IMR-90 (cell line): ENCODE measurements at regions not wholly inside any gene's neighbourhood (a gene's known extent, or its start where the extent isn't known, plus 50 kb on each side); places are given as distances from the start of the nearest gene placed in this dataset.

Experiments
- ATAC-seq: fragments of 200-7000 bp; cut with Tn5 transposase; 2 replicates; pipeline ENCODE4 v1.9.1; 2020; ENCODE audit warnings: low read depth, mild to moderate bottlenecking, moderate library complexity
- BruUV-seq: library from RNA; stranded (reverse); fragments of 400-500 nt; replicated peaks from 2 replicates; lab custom pipeline; 2021; lab: Mats Ljungman, UMichigan
- CTCF ChIA-PET: fragments of 300-600 bp; formaldehyde crosslinking; extraction: SDS; loops from one replicate; lab custom pipeline; 2021; ENCODE audit warnings: antibody characterized with exemption; lab: Yijun Ruan, JAX
- POLR2A ChIA-PET: fragments of 300-600 bp; sonication (Branson Sonifier 250); formaldehyde crosslinking; loops from one replicate; lab custom pipeline; 2022; ENCODE audit warnings: antibody characterized with exemption; ENCODE audit not compliant: unreplicated experiment; lab: Charles Lee
- DNase-seq: peaks from one replicate; pipeline ENCODE4 v3.0.0; 2013
- H2AFZ ChIP-seq: replicated peaks from 2 replicates; pipeline ENCODE3; 2013; ENCODE audit warnings: low read length, mild to moderate bottlenecking; ENCODE audit not compliant: poor library complexity
- H2AK5ac ChIP-seq: 2 replicates; pipeline ENCODE4 v1.6.1; 2013; ENCODE audit warnings: low read depth, low read length, inconsistent platforms
- H2AK9ac ChIP-seq: replicated peaks from 2 replicates; pipeline ENCODE3; 2013; ENCODE audit warnings: mild to moderate bottlenecking, low read depth, low read length, moderate library complexity; ENCODE audit not compliant: poor library complexity
- H2BK120ac ChIP-seq: 2 replicates; pipeline ENCODE4 v1.6.1; 2013; ENCODE audit warnings: low read depth, low read length, inconsistent platforms
- H2BK15ac ChIP-seq: 3 replicates; pipeline ENCODE4 v1.6.1; 2013; ENCODE audit warnings: low read depth, low read length, inconsistent platforms
- H2BK20ac ChIP-seq: 2 replicates; pipeline ENCODE4 v1.6.1; 2013; ENCODE audit warnings: low read depth, mild to moderate bottlenecking, inconsistent platforms, low read length, moderate library complexity
- H2BK5ac ChIP-seq: 2 replicates; pipeline ENCODE4 v1.6.1; 2013; ENCODE audit warnings: mild to moderate bottlenecking, low read depth, low read length, inconsistent platforms; ENCODE audit not compliant: poor library complexity, severe bottlenecking
- H3K14ac ChIP-seq: replicated peaks from 2 replicates; pipeline ENCODE4 v1.6.1; 2013; ENCODE audit warnings: low read depth, low read length, inconsistent platforms
- H3K18ac ChIP-seq: 2 replicates; pipeline ENCODE4 v1.6.1; 2013; ENCODE audit warnings: low read depth, low read length, control low read depth
- H3K23ac ChIP-seq: 2 replicates; pipeline ENCODE4 v1.6.1; 2013; ENCODE audit warnings: low read depth, low read length, inconsistent platforms
- H3K27ac ChIP-seq: 2 replicates; pipeline ENCODE4 v1.5.1; 2013; ENCODE audit warnings: mild to moderate bottlenecking, control low read depth, low read length; ENCODE audit not compliant: insufficient read depth
- H3K27me3 ChIP-seq: 2 replicates; pipeline ENCODE4 v1.6.1; 2013; ENCODE audit warnings: low read length; ENCODE audit not compliant: control insufficient read depth, insufficient read depth
- H3K36me3 ChIP-seq: 2 replicates; pipeline ENCODE4 v1.6.1; 2013; ENCODE audit warnings: low read length, mixed read lengths; ENCODE audit not compliant: control insufficient read depth, insufficient read depth
- H3K4ac ChIP-seq: 2 replicates; pipeline ENCODE4 v1.6.1; 2013; ENCODE audit warnings: low read depth, low read length, inconsistent platforms
- H3K4me1 ChIP-seq: 2 replicates; pipeline ENCODE4 v1.6.1; 2013; ENCODE audit warnings: low read length, mixed read lengths; ENCODE audit not compliant: control insufficient read depth, insufficient read depth
- H3K4me2 ChIP-seq: 2 replicates; pipeline ENCODE4 v1.6.1; 2013; ENCODE audit warnings: low read depth, mild to moderate bottlenecking, control low read depth, low read length, moderate library complexity
- H3K4me3 ChIP-seq: 2 replicates; pipeline ENCODE4 v1.5.1; 2013; ENCODE audit warnings: low read depth, mild to moderate bottlenecking, control low read depth, low read length, moderate library complexity; ENCODE audit not compliant: insufficient read depth
- H3K56ac ChIP-seq: 2 replicates; pipeline ENCODE4 v1.6.1; 2013; ENCODE audit warnings: low read length, inconsistent platforms; ENCODE audit not compliant: insufficient read depth; ENCODE audit errors: extremely low read depth
- H3K79me1 ChIP-seq, 2 experiments: 2 replicates each; pipeline ENCODE4 v1.6.1; 2013; ENCODE audit warnings: low read length in 2 of 2, inconsistent platforms in 1 of 2, low read depth in 1 of 2
- H3K9ac ChIP-seq: 2 replicates; pipeline ENCODE4 v1.6.1; 2013; ENCODE audit warnings: low read depth, low read length, control low read depth
- H3K9me1 ChIP-seq: 2 replicates; pipeline ENCODE4 v1.6.1; 2013; ENCODE audit warnings: low read length, inconsistent platforms; ENCODE audit not compliant: insufficient read depth
- H3K9me3 ChIP-seq: 2 replicates; pipeline ENCODE4 v1.6.1; 2013; ENCODE audit warnings: low read length; ENCODE audit not compliant: control insufficient read depth, insufficient read depth
- H4K20me1 ChIP-seq: 2 replicates; pipeline ENCODE4 v1.6.1; 2013; ENCODE audit warnings: low read length, inconsistent platforms; ENCODE audit not compliant: insufficient read depth
- H4K5ac ChIP-seq: 2 replicates; pipeline ENCODE4 v1.6.1; 2013; ENCODE audit warnings: mild to moderate bottlenecking, low read depth, low read length, control low read depth
- H4K8ac ChIP-seq, 2 experiments: 2 replicates each; pipeline ENCODE4 v1.6.1; 2013; ENCODE audit warnings: low read depth in 2 of 2, low read length in 2 of 2, control low read depth in 1 of 2, inconsistent platforms in 1 of 2
- H4K91ac ChIP-seq: 2 replicates; pipeline ENCODE4 v1.6.1; 2013; ENCODE audit warnings: low read depth, low read length, inconsistent platforms; ENCODE audit not compliant: insufficient read depth
- BHLHE40 ChIP-seq: fragments of 150-350 bp; IDR thresholded peaks from 2 replicates; pipeline ENCODE4 v1.6.1; 2016; ENCODE audit warnings: mild to moderate bottlenecking, low read depth, low read length
- CEBPB ChIP-seq: IDR thresholded peaks from 2 replicates; pipeline ENCODE4 v1.6.1; 2012; ENCODE audit warnings: low read depth, low read length, improper control_type of control experiment
- CHD1 ChIP-seq: IDR thresholded peaks from 2 replicates; pipeline ENCODE4 v1.6.1; 2012; ENCODE audit warnings: low read depth, low read length, improper control_type of control experiment
- ELK1 ChIP-seq: fragments of 150-350 bp; IDR thresholded peaks from 2 replicates; pipeline ENCODE4 v1.6.1; 2016; ENCODE audit warnings: low read depth, mild to moderate bottlenecking, low read length, moderate library complexity, borderline replicate concordance
- FOS ChIP-seq: fragments of 150-350 bp; IDR thresholded peaks from 2 replicates; pipeline ENCODE4 v1.6.1; 2016; ENCODE audit warnings: low read depth, low read length
- MAFK ChIP-seq: IDR thresholded peaks from 2 replicates; pipeline ENCODE4 v1.6.1; 2012; ENCODE audit warnings: low read depth, low read length, improper control_type of control experiment
- MAZ ChIP-seq: IDR thresholded peaks from 2 replicates; pipeline ENCODE4 v1.6.1; 2012; ENCODE audit warnings: low read depth, mild to moderate bottlenecking, low read length, improper control_type of control experiment, moderate library complexity, borderline replicate concordance
- MXI1 ChIP-seq: IDR thresholded peaks from 2 replicates; pipeline ENCODE4 v1.6.1; 2012; ENCODE audit warnings: low read depth, mild to moderate bottlenecking, low read length, moderate library complexity, borderline replicate concordance
- NFE2L2 ChIP-seq: fragments of 150-350 bp; IDR thresholded peaks from 2 replicates; pipeline ENCODE4 v1.6.1; 2016; ENCODE audit warnings: low read depth, mild to moderate bottlenecking, low read length
- POLR2A ChIP-seq: IDR thresholded peaks from 2 replicates; pipeline ENCODE4 v1.6.1; 2012; ENCODE audit warnings: mild to moderate bottlenecking, low read depth, low read length
- RAD21 ChIP-seq: IDR thresholded peaks from 2 replicates; pipeline ENCODE4 v1.6.1; 2012; ENCODE audit warnings: low read length, improper control_type of control experiment
- RCOR1 ChIP-seq: IDR thresholded peaks from 2 replicates; pipeline ENCODE4 v1.6.1; 2012; ENCODE audit warnings: mild to moderate bottlenecking, low read length, improper control_type of control experiment; ENCODE audit not compliant: insufficient replicate concordance
- RFX5 ChIP-seq: IDR thresholded peaks from 2 replicates; pipeline ENCODE4 v1.8.0; 2012; ENCODE audit warnings: low read depth, mild to moderate bottlenecking, low read length, moderate library complexity
- SMC3 ChIP-seq: fragments of 150-350 bp; IDR thresholded peaks from 2 replicates; pipeline ENCODE4 v1.6.1; 2016; ENCODE audit warnings: low read depth, mild to moderate bottlenecking, antibody characterized with exemption, low read length, moderate library complexity
- WGBS, 2 experiments: methylation state at CpG; one replicate each; pipeline versions ENCODE4 v1.1.5 to v1.1.7; 2013; ENCODE audit warnings: missing lambda C conversion rate in 2 of 2; ENCODE audit not compliant: insufficient read length in 1 of 2; ENCODE audit errors: extremely low coverage in 2 of 2; 5-methylcytosine and 5-hydroxymethylcytosine counted together
- dilution Hi-C: fragments of 300-500 bp; cut with HindIII; formaldehyde crosslinking; loops from one replicate; pipeline ENCODE4 v1.14.3; 2018; ENCODE audit warnings: low sequenced_read_pairs; ENCODE audit not compliant: unreplicated experiment
- in situ Hi-C: fragments of 300-500 bp; cut with MboI; formaldehyde crosslinking; loops from 3 replicates; pipeline ENCODE4 v1.14.3; 2019; ENCODE audit warnings: low sequenced_read_pairs, inconsistent platforms, mixed read lengths
- intact Hi-C: fragments of 100-400 bp; cut with micrococcal nuclease; formaldehyde crosslinking; loops from 2 replicates; pipeline ENCODE4 v1.10.0; 2022
- TF ChIP-seq, protein P1 (sequence below): conservative IDR thresholded peaks from 2 replicates; pipeline ENCODE4 v1.5.1; 2012; ENCODE audit warnings: mild to moderate bottlenecking, low read depth, low read length, improper control_type of control experiment
- TF ChIP-seq, protein P2 (sequence below): fragments of 150-350 bp; IDR thresholded peaks from 2 replicates; pipeline ENCODE4 v1.6.1; 2017; ENCODE audit warnings: mild to moderate bottlenecking, antibody characterized with exemption, low read length, low read depth

DNA sequence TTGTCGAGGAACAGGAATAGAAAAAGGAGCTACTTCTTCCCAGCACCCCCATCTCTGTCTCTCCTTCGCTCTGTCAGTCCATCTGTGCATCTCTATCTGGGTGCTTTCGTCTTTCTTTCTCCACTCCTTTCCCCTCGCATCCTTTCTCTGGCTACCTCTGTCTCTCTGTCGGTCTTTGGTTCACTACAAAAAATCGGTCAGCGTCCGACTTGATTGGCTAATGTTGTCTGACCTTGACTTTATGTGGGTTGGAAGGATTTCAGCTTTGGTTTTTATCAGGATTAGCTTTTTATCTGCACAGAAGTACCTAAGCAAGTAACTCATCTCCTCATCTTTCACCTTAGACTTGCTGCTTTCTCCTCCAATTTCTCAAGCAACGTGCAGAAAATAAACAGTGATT lies 575.2 kb upstream of the ZNF462 start:
- CTCF ChIA-PET, result no interaction called here
- Histone ChIP-seq H3K23ac (no peak overlapping the region), H3K9me3 (peaks cover 4% of the 10 kb centered on the region; the same call in 1 of the 2 replicates), H2AK5ac (no peak overlapping the region), H4K91ac (no peak overlapping the region), H3K4me2 (no peak overlapping the region), H2BK15ac (no peak overlapping the region), H3K4me1 (no peaks in the 10 kb centered on the region), H4K8ac (no peak overlapping the region), H3K4me3 (no peak overlapping the region), H4K5ac (no peak overlapping the region), H2AK9ac (no peak overlapping the region), H3K18ac (no peak overlapping the region), H4K20me1 (no peaks in the 10 kb centered on the region), H3K36me3 (no peaks in the 10 kb centered on the region), H3K9me1 (no peaks in the 10 kb centered on the region), H3K9ac (no peak overlapping the region), H3K14ac (no peak overlapping the region), H2BK5ac (no peak overlapping the region), H2BK120ac (no peak overlapping the region), H3K79me1 (no peaks in the 10 kb centered on the region), H3K27ac (no peak overlapping the region), H2BK20ac (no peak overlapping the region), H3K4ac (no peak overlapping the region), H3K56ac (no peak overlapping the region), H3K27me3 (no peaks in the 10 kb centered on the region), H2AFZ (no peak overlapping the region)
- dilution Hi-C loops (no loop called here), intact Hi-C loops (no loop called here), in situ Hi-C loops (no loop called here)
- no peak for TF ChIP-seq MAZ
- TF ChIP-seq, protein P1, sequence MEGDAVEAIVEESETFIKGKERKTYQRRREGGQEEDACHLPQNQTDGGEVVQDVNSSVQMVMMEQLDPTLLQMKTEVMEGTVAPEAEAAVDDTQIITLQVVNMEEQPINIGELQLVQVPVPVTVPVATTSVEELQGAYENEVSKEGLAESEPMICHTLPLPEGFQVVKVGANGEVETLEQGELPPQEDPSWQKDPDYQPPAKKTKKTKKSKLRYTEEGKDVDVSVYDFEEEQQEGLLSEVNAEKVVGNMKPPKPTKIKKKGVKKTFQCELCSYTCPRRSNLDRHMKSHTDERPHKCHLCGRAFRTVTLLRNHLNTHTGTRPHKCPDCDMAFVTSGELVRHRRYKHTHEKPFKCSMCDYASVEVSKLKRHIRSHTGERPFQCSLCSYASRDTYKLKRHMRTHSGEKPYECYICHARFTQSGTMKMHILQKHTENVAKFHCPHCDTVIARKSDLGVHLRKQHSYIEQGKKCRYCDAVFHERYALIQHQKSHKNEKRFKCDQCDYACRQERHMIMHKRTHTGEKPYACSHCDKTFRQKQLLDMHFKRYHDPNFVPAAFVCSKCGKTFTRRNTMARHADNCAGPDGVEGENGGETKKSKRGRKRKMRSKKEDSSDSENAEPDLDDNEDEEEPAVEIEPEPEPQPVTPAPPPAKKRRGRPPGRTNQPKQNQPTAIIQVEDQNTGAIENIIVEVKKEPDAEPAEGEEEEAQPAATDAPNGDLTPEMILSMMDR, result no peak
- TF ChIP-seq MXI1, result no peak
- no peak for TF ChIP-seq BHLHE40
- TF ChIP-seq FOS, result no peak
- TF ChIP-seq NFE2L2, result no peak
- TF ChIP-seq, protein P2, sequence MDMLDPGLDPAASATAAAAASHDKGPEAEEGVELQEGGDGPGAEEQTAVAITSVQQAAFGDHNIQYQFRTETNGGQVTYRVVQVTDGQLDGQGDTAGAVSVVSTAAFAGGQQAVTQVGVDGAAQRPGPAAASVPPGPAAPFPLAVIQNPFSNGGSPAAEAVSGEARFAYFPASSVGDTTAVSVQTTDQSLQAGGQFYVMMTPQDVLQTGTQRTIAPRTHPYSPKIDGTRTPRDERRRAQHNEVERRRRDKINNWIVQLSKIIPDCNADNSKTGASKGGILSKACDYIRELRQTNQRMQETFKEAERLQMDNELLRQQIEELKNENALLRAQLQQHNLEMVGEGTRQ, result no peak
- TF ChIP-seq RFX5, result no peak
- no peak for TF ChIP-seq CEBPB
- TF ChIP-seq RAD21, result no peak
- TF ChIP-seq POLR2A, result no peak
- TF ChIP-seq RCOR1, result no peak
- TF ChIP-seq CHD1, result no peak
- no peak for TF ChIP-seq SMC3
- TF ChIP-seq ELK1, result no peak
- no peak for TF ChIP-seq MAFK
- BruUV-seq, result no TSS peak
- no peak for ATAC-seq
- POLR2A ChIA-PET, result no interaction called here
- no CpG with 5 or more reads among the region's 9 CpGs for WGBS, 2 experiments
- DNase-seq, result no peak
